H9 (cell line): ENCODE measurements at regions not wholly inside any gene's neighbourhood (a gene's known extent, or its start where the extent isn't known, plus 50 kb on each side); places are given as distances from the start of the nearest gene placed in this dataset.

Experiments
- DNase-seq: peaks from one replicate; pipeline ENCODE4 v3.0.0-alpha.2; 2017
- H2AFZ ChIP-seq: one replicate; pipeline ENCODE4 v1.6.1; 2013; ENCODE audit warnings: mild to moderate bottlenecking, low read length, control low read depth, moderate library complexity
- H2AK5ac ChIP-seq: 2 replicates; pipeline ENCODE4 v1.6.1; 2013; ENCODE audit warnings: low read length, control low read depth, mixed read lengths; ENCODE audit not compliant: insufficient read length
- H2BK120ac ChIP-seq: one replicate; pipeline ENCODE4 v1.6.1; 2013; ENCODE audit warnings: low read depth, mild to moderate bottlenecking, low read length, control low read depth, inconsistent platforms; ENCODE audit not compliant: poor library complexity, severe bottlenecking
- H2BK12ac ChIP-seq: 2 replicates; pipeline ENCODE4 v1.6.1; 2013; ENCODE audit warnings: low read length, control low read depth, mixed read lengths, low read depth; ENCODE audit not compliant: insufficient read length
- H2BK15ac ChIP-seq: 2 replicates; pipeline ENCODE4 v1.6.1; 2013; ENCODE audit warnings: low read depth, low read length, control low read depth
- H2BK20ac ChIP-seq: one replicate; pipeline ENCODE4 v1.6.1; 2013; ENCODE audit warnings: low read depth, mild to moderate bottlenecking, low read length, control low read depth, inconsistent platforms; ENCODE audit not compliant: poor library complexity, severe bottlenecking
- H2BK5ac ChIP-seq: 2 replicates; pipeline ENCODE4 v1.6.1; 2013; ENCODE audit warnings: low read length, control low read depth, mixed read lengths; ENCODE audit not compliant: insufficient read length
- H3K14ac ChIP-seq: 2 replicates; pipeline ENCODE4 v1.6.1; 2013; ENCODE audit warnings: low read length, control low read depth; ENCODE audit not compliant: insufficient read depth
- H3K18ac ChIP-seq: 2 replicates; pipeline ENCODE4 v1.6.1; 2013; ENCODE audit warnings: low read depth, mild to moderate bottlenecking, mixed read lengths, low read length, control low read depth; ENCODE audit not compliant: insufficient read length
- H3K23ac ChIP-seq: 2 replicates; pipeline ENCODE4 v1.6.1; 2013; ENCODE audit warnings: low read length, control low read depth, mixed read lengths, low read depth; ENCODE audit not compliant: insufficient read length
- H3K23me2 ChIP-seq: 2 replicates; pipeline ENCODE4 v1.6.1; 2013; ENCODE audit warnings: low read depth, mild to moderate bottlenecking, mixed read lengths, low read length, control low read depth; ENCODE audit not compliant: insufficient read length, poor library complexity, severe bottlenecking
- H3K27ac ChIP-seq: 2 replicates; pipeline ENCODE4 v1.5.1; 2013; ENCODE audit warnings: low read length, control low read depth, mixed read lengths, low read depth; ENCODE audit not compliant: insufficient read length
- H3K27me3 ChIP-seq: 2 replicates; pipeline ENCODE4 v1.6.1; 2013; ENCODE audit warnings: low read length, control low read depth, inconsistent platforms; ENCODE audit not compliant: insufficient read depth
- H3K4ac ChIP-seq: 2 replicates; pipeline ENCODE4 v1.6.1; 2013; ENCODE audit warnings: low read depth, mild to moderate bottlenecking, control low read depth, inconsistent platforms, low read length, moderate library complexity
- H3K4me1 ChIP-seq: 2 replicates; pipeline ENCODE4 v1.6.1; 2013; ENCODE audit warnings: low read length, control low read depth, inconsistent platforms; ENCODE audit not compliant: insufficient read depth
- H3K4me2 ChIP-seq: 2 replicates; pipeline ENCODE4 v1.6.1; 2013; ENCODE audit warnings: low read length, control low read depth, mixed read lengths; ENCODE audit not compliant: insufficient read length, insufficient read depth
- H3K56ac ChIP-seq: 2 replicates; pipeline ENCODE4 v1.6.1; 2013; ENCODE audit warnings: low read depth, mild to moderate bottlenecking, mixed read lengths, low read length, control low read depth; ENCODE audit not compliant: insufficient read length
- H3K79me1 ChIP-seq: 2 replicates; pipeline ENCODE4 v1.6.1; 2013; ENCODE audit warnings: low read depth, mild to moderate bottlenecking, moderate library complexity, low read length, control low read depth, inconsistent platforms; ENCODE audit not compliant: insufficient read depth, poor library complexity, severe bottlenecking
- H3K79me2 ChIP-seq: 2 replicates; pipeline ENCODE4 v1.6.1; 2013; ENCODE audit warnings: low read length, control low read depth, inconsistent platforms; ENCODE audit not compliant: insufficient read depth
- H3K9ac ChIP-seq: 2 replicates; pipeline ENCODE4 v1.6.1; 2013; ENCODE audit warnings: low read length, control low read depth, mixed read lengths; ENCODE audit not compliant: insufficient read length; ENCODE audit errors: extremely low read depth
- H3K9me3 ChIP-seq: one replicate; pipeline ENCODE4 v1.6.1; 2013; ENCODE audit warnings: low read depth, low read length, inconsistent platforms; ENCODE audit not compliant: control insufficient read depth
- H3T11ph ChIP-seq: one replicate; pipeline ENCODE4 v1.6.1; 2013; ENCODE audit warnings: mild to moderate bottlenecking, low read length, control low read depth, inconsistent platforms
- H4K20me1 ChIP-seq: one replicate; pipeline ENCODE4 v1.6.1; 2013; ENCODE audit not compliant: control insufficient read depth, insufficient read length, insufficient read depth
- H4K5ac ChIP-seq: 2 replicates; pipeline ENCODE4 v1.6.1; 2013; ENCODE audit warnings: low read depth, mild to moderate bottlenecking, mixed read lengths, low read length, control low read depth; ENCODE audit not compliant: insufficient read length
- H4K8ac ChIP-seq: replicated peaks from 2 replicates; pipeline ENCODE4 v1.6.1; 2013; ENCODE audit warnings: low read length, control low read depth, mixed read lengths, low read depth; ENCODE audit not compliant: insufficient read length
- H4K91ac ChIP-seq: 2 replicates; pipeline ENCODE4 v1.6.1; 2013; ENCODE audit warnings: low read depth, mild to moderate bottlenecking, moderate library complexity, mixed read lengths, low read length, control low read depth; ENCODE audit not compliant: insufficient read length
- H3K27ac Mint-ChIP-seq, 3 experiments: 2 replicates in 2 of 3; 3 replicates in 1 of 3; pipeline ENCODE4 v1.8.0; 2020 to 2021; ENCODE audit warnings: mixed read lengths in 3 of 3, mild to moderate bottlenecking in 1 of 3, moderate library complexity in 1 of 3
- H3K27me3 Mint-ChIP-seq: 2 replicates; pipeline ENCODE4 v1.8.0; 2021; ENCODE audit warnings: low read depth, mild to moderate bottlenecking, moderate library complexity, mixed read lengths
- H3K36me3 Mint-ChIP-seq, 3 experiments: 2 replicates in 2 of 3; 3 replicates in 1 of 3; pipeline ENCODE4 v1.8.0; 2020 to 2021; ENCODE audit warnings: low read depth in 3 of 3, mixed read lengths in 3 of 3; ENCODE audit not compliant: insufficient read depth in 1 of 3
- H3K4me1 Mint-ChIP-seq, 2 experiments: 2 replicates each; pipeline ENCODE4 v1.8.0; 2020; ENCODE audit warnings: mixed read lengths in 2 of 2
- H3K4me3 Mint-ChIP-seq, 2 experiments: 2 replicates in 1 of 2; 3 replicates in 1 of 2; pipeline ENCODE4 v1.8.0; 2020 to 2021; ENCODE audit warnings: mild to moderate bottlenecking in 2 of 2, mixed read lengths in 2 of 2, moderate library complexity in 1 of 2
- H3K9me3 Mint-ChIP-seq, 2 experiments: 2 replicates in 1 of 2; 3 replicates in 1 of 2; pipeline ENCODE4 v1.8.0; 2020; ENCODE audit warnings: mild to moderate bottlenecking in 2 of 2, mixed read lengths in 2 of 2, moderate library complexity in 1 of 2
- CTCF ChIP-seq: fragments of 200-600 bp; sonication (generic); conservative IDR thresholded peaks from 3 replicates; pipeline ENCODE4 v1.8.0; 2021; ENCODE audit warnings: antibody characterized with exemption, mild to moderate bottlenecking
- WGBS: extraction: QIAGEN DNeasy Blood & Tissue Kit; methylation state at CpG from one replicate; pipeline ENCODE4 v1.1.7; 2013; ENCODE audit warnings: missing lambda C conversion rate, low lambda C conversion rate, mixed read lengths; ENCODE audit not compliant: insufficient read length; ENCODE audit errors: extremely low coverage; 5-methylcytosine and 5-hydroxymethylcytosine counted together

- H2BK5ac ChIP-seq, result no peak overlapping the region
- H3K4ac ChIP-seq, result no peak overlapping the region
- no peak overlapping the region for H3K9ac ChIP-seq
- peaks cover 16 to 22% of the 10 kb centered on the region in 2 experiments for H3K9me3 Mint-ChIP-seq
- no peak overlapping the region for H3K27ac Mint-ChIP-seq
- no peaks in the 10 kb centered on the region for H3K4me1 ChIP-seq
- no peak overlapping the region for H2BK15ac ChIP-seq
- H3K56ac ChIP-seq, result no peak overlapping the region
- TF ChIP-seq CTCF, result no peak
- no peak overlapping the region for H3K18ac ChIP-seq
- no peak overlapping the region for H3K4me2 ChIP-seq
- no peak overlapping the region for H2BK20ac ChIP-seq
- H2BK120ac ChIP-seq, result no peak overlapping the region
- H2AK5ac ChIP-seq, result no peak overlapping the region
- no peak overlapping the region for H3K23ac ChIP-seq
- no peaks in the 10 kb centered on the region for H3K79me2 ChIP-seq
- no peak overlapping the region for H3K27ac ChIP-seq
- no peak overlapping the region for H2AFZ ChIP-seq
- no CpG with 5 or more reads among the region's 4 CpGs for WGBS
- no peaks in the 10 kb centered on the region for H3K23me2 ChIP-seq
- no peak overlapping the region for H3K14ac ChIP-seq
- peaks cover 10 to 17% of the 10 kb centered on the region in 2 experiments; a peak in 3 of 4 replicates for H3K4me1 Mint-ChIP-seq
- no peaks in the 10 kb centered on the region for H3K79me1 ChIP-seq
- no peak overlapping the region for H3T11ph ChIP-seq
- no peak for DNase-seq
- H4K8ac ChIP-seq, result no peak overlapping the region
- H4K20me1 ChIP-seq, result no peaks in the 10 kb centered on the region
- no peaks in the 10 kb centered on the region for H3K27me3 Mint-ChIP-seq
- no peak overlapping the region for H4K5ac ChIP-seq
- H3K36me3 Mint-ChIP-seq, result peaks cover 5 to 23% (median 9%) of the 10 kb centered on the region in 3 experiments; a peak in 4 of 7 replicates
- H4K91ac ChIP-seq, result no peak overlapping the region
- H3K4me3 Mint-ChIP-seq, result no peak overlapping the region
- H3K27me3 ChIP-seq, result no peaks in the 10 kb centered on the region
- H2BK12ac ChIP-seq, result no peak overlapping the region
- no peaks in the 10 kb centered on the region for H3K9me3 ChIP-seq
Measured at GRCh38 chr1:214826619-214827018, 223.6 kb downstream of the CENPF start.
